Inferior parietal cortex (tissue), 1 donor: ENCODE measurements at regions not wholly inside any gene's neighbourhood (a gene's known extent, or its start where the extent isn't known, plus 50 kb on each side); places are given as distances from the start of the nearest gene placed in this dataset.

Source experiments
- DNase-seq: peaks from one replicate; pipeline ENCODE4 v3.0.0-alpha.2; 2016; ENCODE audit errors: extremely low spot score

DNA sequence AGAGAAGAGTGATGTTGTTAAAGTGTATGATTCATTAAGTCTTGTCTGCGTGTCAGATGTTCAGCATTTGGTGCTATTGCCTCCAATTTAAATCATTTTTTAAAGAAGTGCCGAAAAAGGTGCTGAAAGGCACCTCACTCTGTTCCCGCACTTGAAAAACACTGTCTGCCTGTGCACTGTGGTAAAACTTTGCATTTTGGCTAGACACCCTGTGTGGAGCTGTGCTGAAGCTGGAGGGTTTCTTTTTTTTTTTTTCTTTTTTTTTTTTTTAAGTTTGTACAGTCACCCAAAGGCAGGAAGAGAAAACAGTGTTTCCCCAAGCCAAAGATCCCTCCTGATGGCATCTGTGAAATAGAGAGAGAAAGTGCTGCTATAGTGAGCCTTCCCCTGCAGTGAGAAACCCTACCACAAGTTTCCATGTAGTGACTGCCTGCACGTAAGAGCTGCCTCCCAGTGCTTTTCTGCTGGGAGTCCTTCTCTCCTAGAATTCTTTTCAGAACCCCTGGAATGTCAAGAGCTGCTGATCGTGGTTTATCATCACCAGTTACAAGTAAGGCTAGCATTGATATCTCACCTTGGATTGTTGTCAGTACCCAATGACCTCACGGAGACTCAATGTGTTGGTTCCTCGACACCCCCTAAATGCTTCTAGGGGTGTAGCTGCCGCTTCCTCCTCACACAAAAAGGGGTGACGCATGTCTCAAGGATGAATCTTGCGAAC is 116.0 kb upstream of the SOX9 start:
- DNase-seq: no peak

- no peak for DNase-seq
Observed at GRCh38 chr17:72005332-72006163, 115.3 kb upstream of the SOX9 start.

- DNase-seq: no peak
Observed at GRCh38 chr17:72008236-72008876, 112.5 kb upstream of the SOX9 start.

- DNase-seq: no peak
Observed at GRCh38 chr17:72011561-72011960, 109.3 kb upstream of the SOX9 start.

DNA sequence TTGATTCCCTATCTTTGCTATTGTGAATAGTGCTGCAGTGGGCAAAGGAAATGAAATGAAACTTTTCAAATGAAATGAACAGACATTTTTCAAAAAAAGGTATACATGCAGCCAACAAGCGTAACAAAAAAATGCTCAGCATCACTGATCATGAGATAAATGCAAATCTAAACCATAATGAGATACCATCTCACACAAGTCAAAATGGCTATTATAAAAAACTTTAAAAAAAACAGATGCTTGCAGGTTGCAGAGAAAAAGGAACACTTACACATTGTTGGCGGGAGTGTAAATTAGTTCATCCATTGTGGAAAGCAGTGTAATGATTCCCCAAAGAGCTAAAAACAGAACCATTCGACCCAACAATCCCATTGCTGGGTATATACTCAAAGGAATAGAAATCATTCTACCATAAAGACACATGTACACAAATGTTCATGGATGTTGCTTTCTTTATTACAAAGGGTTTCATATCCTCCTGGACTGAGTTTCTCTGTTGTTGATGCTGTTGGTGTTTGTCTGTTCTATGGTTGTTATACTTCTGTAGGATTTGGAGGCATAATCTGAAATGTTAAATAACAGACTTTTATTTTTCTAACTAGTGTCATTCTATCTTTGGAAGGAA is 99.3 kb upstream of the SOX9 start:
- no peak for DNase-seq

DNA sequence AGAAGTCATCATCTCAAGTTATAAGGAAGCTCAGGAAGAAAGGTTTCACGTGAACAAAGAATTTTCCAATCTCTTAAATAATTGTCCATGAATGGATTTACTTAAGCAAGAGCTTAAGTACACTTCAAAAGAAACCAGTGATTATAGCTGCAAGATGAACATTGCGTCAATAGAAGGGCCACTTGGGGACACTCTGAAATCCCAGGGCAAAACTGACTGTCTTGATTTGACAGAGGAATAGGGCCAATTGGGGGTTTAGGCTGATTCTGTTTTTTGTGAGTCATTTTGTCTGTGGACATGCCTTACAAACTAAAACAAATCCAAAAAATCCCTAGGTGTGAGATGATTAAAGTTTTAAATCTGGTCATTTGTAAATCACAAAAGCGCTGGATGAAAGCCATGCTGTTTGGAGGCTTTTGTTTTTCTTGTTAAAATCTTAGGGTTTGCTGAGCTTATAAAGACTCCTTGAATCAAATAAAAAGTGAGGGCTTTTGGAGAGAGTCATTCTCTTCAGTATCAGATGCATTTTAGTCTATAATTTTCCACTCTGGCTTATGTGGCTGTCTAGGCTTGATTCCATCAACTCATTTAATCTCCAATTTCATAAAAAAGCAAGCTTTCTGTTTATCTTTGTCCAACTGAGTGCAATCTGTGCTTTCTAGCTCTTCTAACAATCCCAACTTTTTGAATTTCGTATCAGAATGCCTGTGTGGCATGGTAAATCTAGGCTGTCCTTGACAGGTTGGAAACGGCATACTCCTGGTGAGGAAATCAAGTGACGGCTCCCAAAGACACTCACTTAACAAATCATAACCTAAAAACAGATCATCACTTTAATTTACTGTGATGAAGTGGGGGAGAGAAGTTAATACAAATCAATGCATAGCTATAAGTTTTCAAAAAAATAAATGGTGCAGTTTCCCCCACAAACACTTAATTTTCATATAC is 98.2 kb upstream of the SOX9 start:
- no peak for DNase-seq

- no peak for DNase-seq
Observed at GRCh38 chr17:72024457-72024856, 96.4 kb upstream of the SOX9 start.

DNA sequence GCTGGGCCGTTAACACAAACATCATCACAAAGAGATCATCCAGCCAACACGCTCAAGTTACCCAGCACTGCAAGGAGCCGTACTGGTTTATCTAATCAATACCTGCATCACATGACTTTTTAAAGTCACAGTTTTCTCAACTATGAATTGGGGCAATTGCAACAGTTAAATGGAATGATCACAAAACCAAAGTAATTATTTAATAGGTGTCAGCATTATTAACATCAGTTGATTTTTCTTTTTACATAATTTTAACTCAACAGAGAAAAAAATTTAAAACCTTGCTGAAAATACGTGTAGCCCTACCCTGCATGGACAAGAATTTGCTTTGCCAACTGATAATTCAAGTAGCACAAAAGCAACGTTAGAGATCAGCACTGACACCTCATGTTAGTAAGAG is 95.7 kb upstream of the SOX9 start:
- no peak for DNase-seq

GRCh38 chr17:72030067-72030899 is 90.5 kb upstream of the SOX9 start:
- peak; percentile 43 for DNase-seq

- no peak for DNase-seq
Observed at GRCh38 chr17:72031219-72031884, 89.5 kb upstream of the SOX9 start.

DNA sequence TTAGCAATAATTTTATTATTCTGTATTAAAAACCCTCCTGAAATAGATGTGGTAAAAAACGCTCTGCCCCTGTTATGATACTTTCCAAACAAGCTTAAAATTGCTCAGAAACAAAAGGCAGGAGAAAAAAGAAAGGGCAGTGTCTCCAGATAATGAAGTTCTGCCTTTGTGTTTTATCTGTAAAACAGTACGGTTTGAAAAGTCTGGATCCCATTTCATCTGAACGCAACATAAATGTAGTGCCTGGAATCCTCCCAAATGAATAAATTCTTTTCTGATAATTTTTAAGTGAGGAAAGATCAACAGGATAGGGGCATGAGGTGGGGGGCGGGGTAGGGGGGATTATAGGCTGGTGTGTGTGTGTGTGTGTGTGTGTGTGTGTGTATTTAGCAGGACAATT is 87.5 kb upstream of the SOX9 start:
- DNase-seq: no peak

DNA sequence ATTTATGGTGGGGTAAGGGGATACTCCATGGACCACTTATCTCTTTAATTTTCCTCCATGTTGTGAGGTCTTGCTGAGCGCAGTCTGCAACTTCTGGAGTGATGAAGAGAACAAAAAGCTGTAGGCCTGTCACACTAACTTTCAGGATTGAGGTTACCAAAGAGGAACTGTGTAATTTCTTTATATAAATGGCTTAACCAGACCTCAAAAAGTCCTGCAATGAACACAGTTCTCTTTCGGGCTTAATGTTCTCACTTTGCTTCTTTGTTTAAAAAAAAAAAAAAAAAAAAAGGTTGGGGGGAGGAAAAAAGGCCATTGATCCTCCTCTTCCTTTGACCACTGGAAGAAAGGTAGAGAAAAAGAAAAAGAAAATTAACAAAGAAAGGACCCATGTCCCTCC is 86.8 kb upstream of the SOX9 start:
- no peak for DNase-seq

GRCh38 chr17:72038427-72038826 is 82.4 kb upstream of the SOX9 start:
- no peak for DNase-seq

DNA sequence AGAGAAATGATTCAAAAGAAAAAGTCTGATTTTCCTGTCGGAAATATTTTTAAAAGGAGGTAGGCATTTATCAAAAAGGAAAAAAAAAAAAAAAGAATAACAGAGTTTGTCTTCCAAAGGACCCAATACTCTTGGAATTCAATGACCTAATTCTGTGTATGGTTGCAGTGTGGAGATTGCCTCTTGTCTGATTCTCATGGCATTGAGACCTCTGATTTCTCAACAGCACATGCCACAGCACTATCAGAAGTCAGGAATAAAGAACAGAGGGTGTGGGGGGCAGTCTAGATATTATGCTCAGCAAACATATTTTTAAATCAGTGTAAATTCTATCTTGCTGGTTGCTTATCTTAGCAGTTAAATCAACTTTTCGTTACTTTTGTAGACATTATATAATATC is 81.3 kb upstream of the SOX9 start:
- DNase-seq: no peak

DNA sequence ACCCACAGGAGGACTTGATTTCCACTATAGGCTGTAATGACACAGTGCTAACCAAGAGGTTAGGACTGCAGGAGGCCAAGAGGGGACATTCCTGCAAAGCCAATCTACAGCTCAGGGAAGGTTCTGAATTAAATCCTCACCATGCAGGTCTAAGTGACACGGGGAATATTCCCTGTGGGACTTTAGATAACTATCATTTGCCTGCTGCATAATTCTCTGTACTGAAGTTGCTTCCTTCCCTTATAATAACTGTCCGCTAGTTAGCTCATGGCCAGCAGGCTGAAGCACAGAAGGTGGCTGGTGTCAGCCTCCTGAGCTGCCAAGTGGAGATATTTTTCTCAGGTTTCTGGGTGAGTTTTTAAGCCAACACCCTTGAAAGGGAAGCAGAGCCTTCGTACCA is 74.6 kb upstream of the SOX9 start:
- DNase-seq: no peak

DNA sequence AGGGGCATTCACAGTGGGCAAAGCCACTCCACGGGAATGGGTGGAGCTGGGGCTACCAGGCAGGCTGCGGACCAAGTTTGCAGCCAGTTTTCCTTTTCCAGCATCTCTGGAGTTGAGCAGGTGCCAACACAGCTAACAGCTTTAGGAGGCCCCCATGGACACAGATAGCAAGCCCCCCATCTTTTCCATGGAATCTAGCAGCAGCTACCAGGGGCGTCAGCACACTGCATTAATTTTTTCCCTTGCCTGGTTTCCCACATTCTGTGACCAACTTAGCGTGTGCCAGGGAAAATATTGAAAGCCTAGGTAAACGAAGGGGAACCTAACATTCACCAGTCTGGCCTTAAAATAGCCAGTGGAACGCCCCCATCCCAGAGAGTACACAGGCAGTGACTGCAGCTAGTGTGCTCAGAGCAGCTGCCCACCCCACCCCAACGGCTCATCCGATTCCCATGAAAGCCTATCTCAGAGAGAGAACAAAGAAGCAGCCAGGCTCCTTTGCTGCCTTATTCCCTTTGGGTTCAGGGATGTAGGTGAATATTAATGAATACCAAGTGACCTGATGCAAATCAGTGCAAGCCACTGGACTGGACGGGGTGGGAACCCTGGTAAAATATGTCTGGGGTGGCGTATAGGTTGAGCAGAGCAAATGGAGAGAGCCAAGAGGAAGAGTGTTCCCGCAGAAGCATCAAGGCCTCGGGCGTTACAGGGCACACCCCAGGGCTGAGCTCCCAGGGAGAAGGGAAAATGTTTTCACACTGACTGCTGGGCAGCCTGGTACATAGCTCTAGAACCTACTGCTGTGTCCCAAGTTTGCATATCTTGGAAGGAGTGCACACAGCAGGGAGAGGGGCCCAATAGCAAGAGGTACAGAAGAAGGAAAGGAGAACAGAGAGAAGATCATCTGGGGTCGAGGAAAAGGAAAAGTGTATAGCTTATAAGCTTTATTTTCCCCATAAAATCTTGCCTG is 73.9 kb upstream of the SOX9 start:
- no peak for DNase-seq

- no peak for DNase-seq
Observed at GRCh38 chr17:72049914-72050313, 70.9 kb upstream of the SOX9 start.

DNA sequence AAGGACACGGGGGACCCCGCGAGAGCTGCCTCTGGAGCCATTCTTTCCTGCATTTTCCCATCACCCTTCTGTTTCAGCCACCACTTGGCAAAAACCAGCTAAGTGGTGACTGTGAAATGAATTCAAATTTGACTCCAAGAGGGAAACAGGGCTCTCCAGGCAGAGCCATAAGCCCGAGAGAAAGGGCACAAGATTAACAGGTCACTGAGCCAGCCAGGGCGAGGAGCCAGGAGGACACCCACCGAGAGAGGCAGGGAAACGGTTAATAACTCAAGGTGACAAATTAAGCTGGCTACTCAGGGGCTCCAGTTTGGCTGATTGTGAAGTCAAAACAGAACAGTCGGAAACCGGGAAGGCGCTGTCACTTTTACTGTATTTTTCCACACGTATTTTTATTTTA is 67.8 kb upstream of the SOX9 start:
- DNase-seq: no peak

- no peak for DNase-seq
Observed at GRCh38 chr17:72053449-72053848, 67.4 kb upstream of the SOX9 start.
